ENCODE measurements at regions not wholly inside any gene's neighbourhood (a gene's known extent, or its start where the extent isn't known, plus 50 kb on each side); places are given as distances from the start of the nearest gene placed in this dataset.

- no peak overlapping the region for H3K27ac Mint-ChIP-seq (ENCODE audit: unreplicated experiment)
- DNase-seq (ENCODE audit: low read depth, low spot score): no peak
- no peak for TF ChIP-seq CTCF (conservative IDR thresholded peaks at IDR 0.05)
- no peak overlapping the region for H3K4me3 Mint-ChIP-seq
- peaks cover 6% of the 10 kb centered on the region for H3K9me3 Mint-ChIP-seq
- no peaks in the 10 kb centered on the region for H3K36me3 Mint-ChIP-seq (ENCODE audit: low read depth)
- no peaks in the 10 kb centered on the region for H3K27me3 Mint-ChIP-seq (ENCODE audit: low read depth)
- H3K4me1 Mint-ChIP-seq: peaks cover 17% of the 10 kb centered on the region
Observed at GRCh38 chr20:12466915-12467314, 541.9 kb upstream of the SPTLC3 start.

GRCh38 chr20:12467758-12468157 lies 541.0 kb upstream of the SPTLC3 start:
- TF ChIP-seq CTCF (conservative IDR thresholded peaks at IDR 0.05): no peak
- H3K27me3 Mint-ChIP-seq (ENCODE audit: low read depth): no peaks in the 10 kb centered on the region
- H3K36me3 Mint-ChIP-seq (ENCODE audit: low read depth): no peaks in the 10 kb centered on the region
- H3K4me3 Mint-ChIP-seq: no peak overlapping the region
- peaks cover 17% of the 10 kb centered on the region for H3K4me1 Mint-ChIP-seq
- no peak overlapping the region for H3K27ac Mint-ChIP-seq (ENCODE audit: unreplicated experiment)
- peaks cover 6% of the 10 kb centered on the region for H3K9me3 Mint-ChIP-seq
- no peak for DNase-seq (ENCODE audit: low read depth, low spot score)

- Mint-ChIP-seq H3K27ac (ENCODE audit: unreplicated experiment) (no peak overlapping the region), H3K36me3 (ENCODE audit: low read depth) (no peaks in the 10 kb centered on the region), H3K9me3 (peaks cover 2% of the 10 kb centered on the region), H3K4me3 (no peak overlapping the region), H3K27me3 (ENCODE audit: low read depth) (no peaks in the 10 kb centered on the region), H3K4me1 (no peaks in the 10 kb centered on the region)
- no peak for TF ChIP-seq CTCF (conservative IDR thresholded peaks at IDR 0.05)
- no peak for DNase-seq (ENCODE audit: low read depth, low spot score)
Observed at GRCh38 chr20:12482661-12483060, 526.1 kb upstream of the SPTLC3 start.

GRCh38 chr20:12502443-12502842 lies 506.3 kb upstream of the SPTLC3 start:
- no peak overlapping the region for H3K27ac Mint-ChIP-seq (ENCODE audit: unreplicated experiment)
- peaks cover 3% of the 10 kb centered on the region for H3K9me3 Mint-ChIP-seq
- H3K27me3 Mint-ChIP-seq (ENCODE audit: low read depth): no peaks in the 10 kb centered on the region
- no peaks in the 10 kb centered on the region for H3K36me3 Mint-ChIP-seq (ENCODE audit: low read depth)
- H3K4me1 Mint-ChIP-seq: no peaks in the 10 kb centered on the region
- no peak overlapping the region for H3K4me3 Mint-ChIP-seq
- DNase-seq (ENCODE audit: low read depth, low spot score): no peak
- TF ChIP-seq CTCF (conservative IDR thresholded peaks at IDR 0.05): no peak

GRCh38 chr20:12504779-12505178 lies 504.0 kb upstream of the SPTLC3 start:
- DNase-seq (ENCODE audit: low read depth, low spot score): no peak
- Mint-ChIP-seq H3K9me3 (no peaks in the 10 kb centered on the region), H3K36me3 (ENCODE audit: low read depth) (no peaks in the 10 kb centered on the region), H3K4me3 (no peak overlapping the region), H3K27me3 (ENCODE audit: low read depth) (no peaks in the 10 kb centered on the region), H3K27ac (ENCODE audit: unreplicated experiment) (no peak overlapping the region), H3K4me1 (no peaks in the 10 kb centered on the region)
- no peak for TF ChIP-seq CTCF (conservative IDR thresholded peaks at IDR 0.05)

- Mint-ChIP-seq H3K27ac (ENCODE audit: unreplicated experiment) (no peak overlapping the region), H3K4me3 (no peak overlapping the region), H3K9me3 (no peaks in the 10 kb centered on the region), H3K4me1 (no peaks in the 10 kb centered on the region), H3K27me3 (ENCODE audit: low read depth) (no peaks in the 10 kb centered on the region), H3K36me3 (ENCODE audit: low read depth) (no peaks in the 10 kb centered on the region)
- DNase-seq (ENCODE audit: low read depth, low spot score): no peak
- TF ChIP-seq CTCF (conservative IDR thresholded peaks at IDR 0.05): no peak
Observed at GRCh38 chr20:12511499-12511898, 497.3 kb upstream of the SPTLC3 start.

All from neural crest cell (in vitro differentiated cells).